Stimulated activated naive CD8-positive, alpha-beta T cell treated with anti-CD3 and anti-CD28 coated beads, Interleukin-15, Interleukin-2, amounts not matched to agents 100 U/mL and 50 U/mL, for 24 hours (primary cell): ENCODE measurements at regions not wholly inside any gene's neighbourhood (a gene's known extent, or its start where the extent isn't known, plus 50 kb on each side); places are given as distances from the start of the nearest gene placed in this dataset.
A peak's percentile ranks its signal among the peaks of the same experiment; 100 is the strongest.

Experiments
- ATAC-seq: fragments of 150-1000 bp; cut with Tn5 transposase; one replicate; pipeline ENCODE4 v1.10.0; 2021
- DNase-seq: peaks from one replicate; pipeline ENCODE4 v3.0.0; 2021

- ATAC-seq (no peak), DNase-seq (no peak)
These were observed 146.1 kb upstream of the DPYD start for GRCh38 chr1:98066911-98067310.

- ATAC-seq = no peak
- no peak for DNase-seq
These were observed 138.8 kb upstream of the DPYD start for GRCh38 chr1:98059620-98060019.

GRCh38 chr1:98058676-98059075 lies 137.8 kb upstream of the DPYD start:
- ATAC-seq (no peak), DNase-seq (no peak)

- ATAC-seq = no peak
- no peak for DNase-seq
These were observed 136.5 kb upstream of the DPYD start for GRCh38 chr1:98057236-98057910.

- ATAC-seq = no peak
- DNase-seq = no peak
These were observed 135.9 kb upstream of the DPYD start for GRCh38 chr1:98056781-98057180.

- ATAC-seq (no peak), DNase-seq (no peak)
These were observed 134.6 kb upstream of the DPYD start for GRCh38 chr1:98055457-98055856.

GRCh38 chr1:98054786-98055185 lies 134.0 kb upstream of the DPYD start:
- DNase-seq (no peak), ATAC-seq (no peak)

- DNase-seq (no peak), ATAC-seq (no peak)
These were observed 133.5 kb upstream of the DPYD start for GRCh38 chr1:98054367-98054701.

- DNase-seq = peak; percentile 74
- ATAC-seq = peak; percentile 95
These were observed 132.9 kb upstream of the DPYD start for GRCh38 chr1:98053471-98054366.

GRCh38 chr1:98051065-98051675 lies 130.3 kb upstream of the DPYD start:
- DNase-seq = peak; percentile 75
- no peak for ATAC-seq

GRCh38 chr1:98049370-98050135 lies 128.7 kb upstream of the DPYD start:
- DNase-seq (peak; percentile 9), ATAC-seq (no peak)

- DNase-seq = no peak
- no peak for ATAC-seq
These were observed 128.0 kb upstream of the DPYD start for GRCh38 chr1:98048751-98049325.

- DNase-seq (peak; percentile 77), ATAC-seq (peak; percentile 68)
These were observed 127.4 kb upstream of the DPYD start for GRCh38 chr1:98048244-98048643.

- no peak for ATAC-seq
- no peak for DNase-seq
These were observed 126.3 kb upstream of the DPYD start for GRCh38 chr1:98047171-98047570.

GRCh38 chr1:98045767-98046641 lies 125.2 kb upstream of the DPYD start:
- ATAC-seq (no peak), DNase-seq (peak; percentile 25)

GRCh38 chr1:98045211-98045766 lies 124.5 kb upstream of the DPYD start:
- ATAC-seq (peak; percentile 50), DNase-seq (peak; percentile 9)

GRCh38 chr1:98044766-98045165 lies 123.9 kb upstream of the DPYD start:
- ATAC-seq (no peak), DNase-seq (no peak)

- DNase-seq = no peak
- no peak for ATAC-seq
These were observed 123.3 kb upstream of the DPYD start for GRCh38 chr1:98044071-98044697.

- ATAC-seq (no peak), DNase-seq (no peak)
These were observed 114.8 kb upstream of the DPYD start for GRCh38 chr1:98035602-98036002.

- DNase-seq (no peak), ATAC-seq (no peak)
These were observed 113.7 kb upstream of the DPYD start for GRCh38 chr1:98034505-98034904.
